EL (cell line): ENCODE measurements at regions not wholly inside any gene's neighbourhood (a gene's known extent, or its start where the extent isn't known, plus 50 kb on each side); places are given as distances from the start of the nearest gene placed in this dataset.

Source experiments
- DNase-seq: peaks from one replicate; pipeline ENCODE4 v3.0.0-alpha.2; 2016

- no peak for DNase-seq
Observed at GRCh38 chr6:50102676-50103075, 52.9 kb upstream of the DEFB112 start.

DNA sequence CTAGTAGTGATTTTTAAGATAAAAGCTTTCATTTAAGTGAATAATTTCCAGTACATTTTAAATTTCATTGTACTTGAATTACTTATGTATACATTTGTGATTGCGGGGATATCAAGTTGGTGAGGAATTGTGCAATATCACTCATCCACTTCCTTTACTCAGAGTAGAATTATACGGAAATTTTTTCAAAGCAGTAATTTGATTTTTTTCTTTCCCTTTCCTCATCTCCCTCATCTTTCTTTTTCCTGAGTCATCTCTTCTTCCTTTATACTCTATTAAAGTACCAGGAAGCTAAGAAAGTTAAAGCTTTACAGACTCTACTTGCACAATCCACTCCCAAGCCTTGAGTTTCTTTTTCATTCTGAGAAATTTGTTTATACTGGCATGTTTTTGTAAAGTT lies 60.9 kb upstream of the DEFB112 start:
- DNase-seq, result no peak

GRCh38 chr6:50112981-50113857 lies 63.5 kb upstream of the DEFB112 start:
- no peak for DNase-seq

- DNase-seq, result no peak
Observed at GRCh38 chr6:50116390-50116789, 66.7 kb upstream of the DEFB112 start.

GRCh38 chr6:50116797-50117542 lies 67.2 kb upstream of the DEFB112 start:
- DNase-seq, result no peak

DNA sequence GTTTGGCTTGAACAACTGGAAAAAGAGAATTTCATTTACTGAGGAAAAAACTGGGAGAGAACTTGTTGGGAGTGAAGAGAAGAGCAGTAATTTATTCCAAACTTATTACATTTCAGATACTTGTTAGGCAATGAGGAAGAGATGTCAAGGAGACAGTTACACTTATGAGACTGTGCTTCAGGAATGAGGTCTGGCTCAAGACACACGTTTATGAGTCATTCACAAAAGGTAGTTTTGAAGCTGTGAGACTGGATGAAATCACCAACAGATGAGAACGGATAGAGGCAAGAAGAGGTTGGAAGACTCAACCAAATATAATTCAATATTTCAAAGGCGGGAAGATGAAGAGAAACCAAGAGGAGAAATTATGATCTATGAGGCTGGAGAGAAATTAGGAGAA lies 70.6 kb upstream of the DEFB112 start:
- no peak for DNase-seq

GRCh38 chr6:50123688-50124087 lies 74.0 kb upstream of the DEFB112 start:
- no peak for DNase-seq

DNA sequence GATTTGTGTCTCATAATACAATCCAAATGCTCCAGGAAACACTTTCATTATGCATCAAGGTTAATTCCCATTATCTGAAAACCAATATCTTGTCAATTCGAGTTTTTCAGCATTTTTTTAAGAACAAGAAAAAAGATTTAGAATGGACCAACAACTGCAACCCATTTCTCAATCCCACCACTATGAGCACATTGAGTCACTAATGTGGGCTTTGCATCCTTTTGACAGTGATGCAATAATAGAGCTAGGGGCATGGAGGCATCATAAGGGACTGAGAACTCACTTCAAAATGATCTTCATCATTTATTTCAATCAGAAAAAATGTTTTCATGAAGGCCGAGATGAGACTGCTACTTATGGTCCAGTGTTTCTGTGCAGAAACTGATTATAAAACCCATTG lies 74.8 kb upstream of the DEFB112 start:
- DNase-seq, result no peak

GRCh38 chr6:50128420-50129005 lies 78.8 kb upstream of the DEFB112 start:
- DNase-seq, result peak; percentile 8

DNA sequence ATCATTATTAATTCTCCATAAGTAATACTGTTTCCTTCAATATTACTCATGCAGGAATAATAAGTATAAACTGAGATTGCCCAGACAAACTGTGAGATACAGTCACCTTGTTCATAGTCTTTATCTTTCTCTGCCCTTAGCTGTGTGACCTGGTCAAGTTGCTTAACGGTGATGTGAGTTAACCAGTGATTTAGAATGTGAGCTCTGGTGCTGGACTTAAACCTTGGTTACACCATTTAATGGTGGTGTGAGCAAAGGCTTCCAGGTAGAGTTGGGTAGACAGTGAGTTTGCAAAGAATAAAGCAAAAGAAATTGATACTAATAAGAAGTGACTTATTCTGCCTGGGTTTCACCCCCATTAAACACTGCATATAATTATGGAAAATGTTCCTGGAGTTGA lies 86.2 kb upstream of the DEFB112 start:
- no peak for DNase-seq

- DNase-seq, result no peak
Observed at GRCh38 chr6:50141100-50141499, 91.4 kb upstream of the DEFB112 start.

GRCh38 chr6:50143011-50143719 lies 93.4 kb upstream of the DEFB112 start:
- peak; percentile 10 for DNase-seq

DNA sequence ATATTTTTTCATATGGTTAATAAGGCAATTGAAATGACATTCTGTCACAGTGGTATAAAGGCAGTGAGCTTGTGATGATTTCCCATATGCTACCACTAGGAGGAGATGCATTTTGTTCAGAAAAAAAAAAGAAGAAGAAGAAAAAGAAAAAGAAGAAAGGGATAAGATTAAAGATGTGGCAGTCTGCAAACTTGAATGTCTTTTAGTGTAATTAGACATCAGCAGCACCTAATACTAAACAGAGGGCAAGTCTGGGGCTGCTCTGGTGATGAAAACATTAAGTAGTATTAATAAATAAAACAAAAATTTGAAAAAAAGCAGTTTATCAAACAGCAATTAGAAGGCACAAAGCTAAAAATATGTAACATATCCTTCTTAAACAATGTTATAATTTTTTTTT lies 95.4 kb upstream of the DEFB112 start:
- peak; percentile 1 for DNase-seq

DNA sequence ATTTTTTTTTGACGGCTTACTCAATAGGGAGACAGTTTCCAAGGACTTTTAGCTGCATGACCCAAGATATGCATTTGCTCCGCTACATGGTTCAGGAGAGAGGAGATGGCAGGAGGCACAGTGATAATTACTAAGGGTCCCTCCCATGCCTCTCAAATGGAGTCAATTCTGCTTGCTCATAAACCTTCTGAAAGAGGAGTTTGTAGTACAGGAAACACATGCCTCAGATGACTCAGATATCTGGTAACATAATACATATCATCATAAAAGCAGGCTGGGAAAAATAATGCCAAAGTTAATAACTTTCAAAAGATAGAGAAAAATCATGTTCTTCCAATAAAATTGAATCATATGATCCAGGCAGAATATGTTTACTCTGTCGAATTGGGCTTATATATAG lies 97.6 kb upstream of the DEFB112 start:
- no peak for DNase-seq

GRCh38 chr6:50180646-50181045 lies 130.9 kb upstream of the DEFB112 start:
- no peak for DNase-seq

- DNase-seq, result peak; percentile 3
Observed at GRCh38 chr6:50185006-50185405, 135.3 kb upstream of the DEFB112 start.

DNA sequence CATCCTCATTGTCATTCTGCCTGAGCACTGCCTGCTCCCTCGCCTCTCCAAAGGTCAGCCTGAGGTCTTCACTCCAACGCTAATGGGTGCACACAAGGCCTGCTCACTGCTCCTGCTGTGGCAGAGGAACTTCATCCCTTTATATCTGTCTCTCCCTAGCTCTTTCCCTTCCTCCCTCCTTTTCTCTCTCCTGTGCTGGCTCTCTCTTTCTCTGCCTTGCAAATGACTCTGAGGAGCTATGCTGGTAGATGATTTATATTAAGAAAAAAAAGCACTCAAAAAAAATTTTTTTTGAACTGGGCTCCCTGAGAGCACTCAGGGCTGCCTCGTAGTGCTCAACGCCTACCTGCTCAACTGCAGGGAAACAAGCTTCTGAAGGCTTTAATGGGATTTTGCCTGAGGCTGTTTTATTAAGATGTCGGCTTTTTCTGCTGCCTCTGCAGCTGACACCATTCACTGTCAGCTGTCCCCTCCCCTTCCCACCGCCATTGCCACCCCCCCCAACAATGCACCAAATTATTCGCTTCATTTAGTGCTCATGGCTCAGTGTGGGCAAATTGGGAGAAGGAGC lies 137.7 kb upstream of the DEFB112 start:
- DNase-seq, result no peak

GRCh38 chr6:50198245-50198644 lies 148.5 kb upstream of the DEFB112 start:
- DNase-seq, result no peak

- DNase-seq, result no peak
Observed at GRCh38 chr6:50202766-50203165, 153.0 kb upstream of the DEFB112 start.

- no peak for DNase-seq
Observed at GRCh38 chr6:50211582-50211981, 161.9 kb upstream of the DEFB112 start.

DNA sequence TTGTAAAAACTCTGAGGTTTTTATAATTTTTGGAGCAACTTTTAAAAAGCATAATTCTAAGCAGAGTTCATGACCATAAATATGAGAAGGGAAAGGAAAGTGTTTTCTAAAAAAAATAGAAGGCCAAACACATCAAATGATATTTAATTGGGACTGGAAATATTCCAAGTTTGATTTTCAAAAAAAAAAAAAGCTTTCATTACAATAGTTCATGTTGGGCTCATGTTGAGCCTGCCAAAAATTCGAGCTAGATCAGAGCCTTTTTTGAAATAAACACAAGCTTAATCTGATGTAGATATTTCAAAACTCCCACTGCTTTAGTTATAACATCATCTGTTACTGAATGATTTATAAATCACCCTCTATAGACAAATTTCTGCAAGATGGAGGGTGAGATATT lies 163.4 kb upstream of the DEFB112 start:
- no peak for DNase-seq

DNA sequence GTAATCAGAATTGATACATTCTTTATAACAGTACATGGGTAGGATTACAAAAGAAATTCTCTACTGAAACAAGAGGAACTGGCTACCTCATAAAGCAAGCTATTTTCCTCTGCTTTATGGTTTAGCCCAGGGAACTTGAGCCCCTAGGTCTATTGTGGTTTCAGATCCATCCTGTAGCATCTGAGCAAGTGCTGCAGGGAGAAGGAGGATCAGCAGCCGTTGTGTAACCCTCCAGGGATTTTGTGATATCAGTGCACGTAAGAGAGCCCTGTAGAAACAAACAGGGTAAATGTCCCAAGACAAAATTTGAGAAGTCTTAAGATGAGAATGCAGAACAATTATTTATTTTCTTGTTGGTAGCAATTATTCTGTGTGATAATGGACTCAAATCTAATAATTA lies 165.2 kb upstream of the DEFB112 start:
- no peak for DNase-seq

GRCh38 chr6:50217841-50218240 lies 168.1 kb upstream of the DEFB112 start:
- DNase-seq, result no peak
